HEK293 (cell line): ENCODE measurements at regions not wholly inside any gene's neighbourhood (a gene's known extent, or its start where the extent isn't known, plus 50 kb on each side); places are given as distances from the start of the nearest gene placed in this dataset.

Source experiments
- CTCF ChIP-seq: fragments of 450-650 bp; formaldehyde crosslinking; IDR thresholded peaks from 2 replicates; pipeline ENCODE4 v1.5.1; 2016; ENCODE audit warnings: missing biosample characterization, missing genetic modification characterization
- RBAK ChIP-seq: fragments of 450-650 bp; formaldehyde crosslinking; IDR thresholded peaks from 2 replicates; pipeline ENCODE4 v1.5.1; 2016; ENCODE audit warnings: missing biosample characterization, missing genetic modification characterization
- ZBTB17 ChIP-seq: fragments of 450-650 bp; formaldehyde crosslinking; IDR thresholded peaks from 2 replicates; pipeline ENCODE4 v1.5.1; 2016; ENCODE audit warnings: missing biosample characterization, missing genetic modification characterization
- ZIC2 ChIP-seq: fragments of 450-650 bp; formaldehyde crosslinking; IDR thresholded peaks from 2 replicates; pipeline ENCODE4 v1.5.1; 2016; ENCODE audit warnings: missing biosample characterization, missing genetic modification characterization
- ZNF335 ChIP-seq: fragments of 450-650 bp; formaldehyde crosslinking; conservative IDR thresholded peaks from 2 replicates; pipeline ENCODE4 v1.5.1; 2016; ENCODE audit warnings: missing biosample characterization, missing genetic modification characterization
- ZNF433 ChIP-seq: fragments of 450-650 bp; formaldehyde crosslinking; IDR thresholded peaks from 2 replicates; pipeline ENCODE4 v1.5.1; 2016; ENCODE audit warnings: missing biosample characterization, missing genetic modification characterization, low read depth
- ZNF549 ChIP-seq: fragments of 450-650 bp; IDR thresholded peaks from 2 replicates; pipeline ENCODE4 v1.5.1; 2018; ENCODE audit warnings: missing biosample characterization, missing genetic modification characterization, mild to moderate bottlenecking, inconsistent platforms, moderate library complexity

- no peak for TF ChIP-seq RBAK (tag by site-specific recombination)
- no peak for TF ChIP-seq ZNF433 (tag by site-specific recombination)
- no peak for TF ChIP-seq ZBTB17 (tag by site-specific recombination)
- TF ChIP-seq ZIC2 (tag by site-specific recombination), result no peak
- no peak for TF ChIP-seq ZNF549 (tag by site-specific recombination)
- TF ChIP-seq CTCF (tag by site-specific recombination), result no peak
- no peak for TF ChIP-seq ZNF335
Measured at GRCh38 chr4:107541511-107541910, 178.5 kb downstream of the PAPSS1 start.
